VCaP (cell line): ENCODE measurements at regions not wholly inside any gene's neighbourhood (a gene's known extent, or its start where the extent isn't known, plus 50 kb on each side); places are given as distances from the start of the nearest gene placed in this dataset.
"Not testable (repeated sequence)": the region's sequence is repeated elsewhere in the genome, so short reads cannot be mapped to it uniquely, and the experiment has no call there.

Experiments used
- H3K27ac ChIP-seq: fragments of 450-650 bp; 2 replicates; pipeline ENCODE4 v1.5.1; 2017
- CTCF ChIP-seq: fragments of 450-650 bp; conservative IDR thresholded peaks from 2 replicates; pipeline ENCODE4 v1.5.1; 2017; ENCODE audit warnings: mild to moderate bottlenecking, moderate library complexity

DNA sequence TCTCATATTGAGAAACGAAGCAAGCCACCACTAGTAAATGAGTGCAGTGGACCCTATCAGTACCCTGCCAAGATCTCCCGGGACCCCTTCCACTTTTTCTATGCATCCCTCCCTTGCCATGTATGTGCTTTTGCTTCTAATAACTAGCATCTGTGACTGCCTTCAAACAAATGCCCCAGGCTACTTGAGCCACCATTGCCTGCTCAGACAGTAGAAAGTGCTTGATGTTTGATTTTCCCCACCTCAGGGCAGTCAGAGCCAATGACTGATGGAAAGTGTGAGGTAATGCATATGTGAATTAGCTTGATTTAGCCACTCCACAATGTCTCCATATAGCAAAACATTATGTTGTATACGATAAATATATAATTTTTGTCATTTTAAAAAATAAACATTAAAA, 797.3 kb upstream of the ACO1 start:
- no peak for TF ChIP-seq CTCF
- H3K27ac ChIP-seq = no peak overlapping the region

DNA sequence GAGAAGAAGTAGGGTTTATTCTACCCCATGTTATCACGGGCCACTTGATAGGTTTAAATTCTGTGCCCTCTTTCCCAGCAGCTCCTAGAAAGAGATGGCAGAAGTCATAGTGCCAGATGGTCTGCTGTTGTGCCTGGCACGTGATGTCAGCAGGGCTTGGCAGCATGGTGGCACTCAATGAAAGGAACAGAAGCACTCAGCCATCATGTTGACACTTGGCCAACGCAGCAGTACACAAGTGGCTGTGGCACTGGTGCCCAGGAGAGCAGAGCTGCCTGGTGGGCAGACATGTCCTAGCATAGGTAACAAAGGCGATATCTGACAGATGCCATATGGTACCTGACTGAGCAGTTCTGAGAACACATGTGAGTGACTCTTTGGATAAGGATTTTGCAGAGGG, 796.4 kb upstream of the ACO1 start:
- H3K27ac ChIP-seq = no peak overlapping the region
- TF ChIP-seq CTCF = no peak

GRCh38 chr9:31588756-31589155, 795.7 kb upstream of the ACO1 start:
- no peak for TF ChIP-seq CTCF
- H3K27ac ChIP-seq = no peak overlapping the region

DNA sequence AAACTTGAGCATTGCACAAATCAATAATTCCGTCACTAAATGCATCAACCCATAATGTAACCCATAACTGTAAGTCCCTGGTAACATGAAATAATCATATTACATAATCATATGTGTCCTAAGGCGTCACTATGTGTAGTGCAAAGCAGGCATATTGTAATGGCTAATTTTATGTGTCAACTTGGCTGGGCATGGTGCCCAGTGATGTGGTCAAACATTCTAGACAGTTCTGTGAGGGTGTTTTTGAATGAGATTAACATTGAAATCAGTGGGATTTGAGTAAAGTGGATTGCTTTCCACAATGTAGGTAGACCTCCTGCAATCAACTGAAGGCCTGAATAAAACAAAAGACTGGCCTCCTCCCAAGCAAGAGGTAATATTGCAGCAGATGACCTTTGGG, 794.4 kb upstream of the ACO1 start:
- H3K27ac ChIP-seq = no peak overlapping the region
- no peak for TF ChIP-seq CTCF

DNA sequence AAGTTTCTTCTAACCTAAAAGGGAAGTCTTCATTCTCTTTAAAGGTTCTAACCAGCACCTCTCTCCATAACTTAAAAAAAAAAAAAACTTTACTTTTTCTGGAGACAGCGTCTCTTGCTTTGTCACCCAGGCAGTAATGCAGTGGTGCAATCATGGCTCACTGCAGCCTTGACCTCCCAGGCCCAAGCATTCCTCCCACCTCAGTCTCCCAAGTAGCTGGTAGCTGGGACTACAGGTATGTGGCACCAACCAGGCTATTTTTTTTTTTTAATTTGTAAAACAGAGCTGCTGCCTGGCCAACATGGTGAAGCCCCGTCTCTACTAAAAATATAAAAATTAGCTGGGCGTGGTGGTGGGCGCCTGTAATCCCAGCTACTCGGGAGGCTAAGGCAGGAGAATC, 787.4 kb upstream of the ACO1 start:
- H3K27ac ChIP-seq = not testable (repeated sequence)

DNA sequence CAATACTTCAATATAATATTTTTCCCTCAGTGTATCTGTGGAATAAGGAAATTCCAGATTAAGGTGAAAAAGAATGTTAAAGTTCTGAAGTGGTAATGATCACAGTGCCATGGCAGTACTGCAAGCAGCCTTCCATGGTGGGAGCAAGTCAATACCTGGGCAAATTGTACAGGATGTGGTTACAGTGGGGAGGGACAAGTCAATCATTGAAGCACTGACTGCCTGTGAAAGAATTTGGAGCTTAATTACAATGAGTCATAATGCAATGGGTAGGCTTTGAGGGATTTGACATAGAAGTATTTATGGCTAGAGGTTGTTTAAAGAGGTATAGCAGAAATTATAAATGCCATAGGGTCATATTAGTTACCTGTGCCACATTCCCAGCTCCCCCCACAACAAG, 786.5 kb upstream of the ACO1 start:
- H3K27ac ChIP-seq = no peak overlapping the region
- no peak for TF ChIP-seq CTCF

DNA sequence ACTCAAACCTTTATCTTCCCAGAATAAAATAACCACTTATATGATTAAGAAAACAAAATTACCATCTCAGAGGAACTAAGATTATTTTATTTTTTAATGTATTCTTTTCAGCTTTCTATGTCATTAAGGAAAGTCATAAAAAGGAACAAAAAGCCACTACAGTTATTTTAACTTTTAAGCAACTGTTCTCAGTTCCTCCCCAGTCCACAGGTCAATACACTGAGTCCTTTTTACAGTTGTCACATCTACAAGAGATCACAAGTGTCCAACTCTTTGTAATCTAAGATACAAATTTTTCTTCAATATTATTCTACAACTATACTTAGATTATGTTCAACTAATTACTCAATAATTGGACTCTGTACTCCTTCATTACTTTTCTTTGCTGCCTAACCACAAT, 782.8 kb upstream of the ACO1 start:
- no peak overlapping the region for H3K27ac ChIP-seq
- no peak for TF ChIP-seq CTCF

GRCh38 chr9:31604531-31604930, 779.9 kb upstream of the ACO1 start:
- TF ChIP-seq CTCF = no peak
- H3K27ac ChIP-seq = no peak overlapping the region
